Tongue (tissue), 1 donor: ENCODE measurements at regions not wholly inside any gene's neighbourhood (a gene's known extent, or its start where the extent isn't known, plus 50 kb on each side); places are given as distances from the start of the nearest gene placed in this dataset.

Experiments used
- DNase-seq: peaks from one replicate; pipeline ENCODE4 v3.0.0-alpha.2; 2015

- DNase-seq = no peak
These were observed 263.3 kb upstream of the KLF6 start for GRCh38 chr10:4048236-4048864.

GRCh38 chr10:4046712-4047354 lies 261.8 kb upstream of the KLF6 start:
- DNase-seq = no peak

GRCh38 chr10:4046030-4046429 lies 261.0 kb upstream of the KLF6 start:
- DNase-seq = no peak

DNA sequence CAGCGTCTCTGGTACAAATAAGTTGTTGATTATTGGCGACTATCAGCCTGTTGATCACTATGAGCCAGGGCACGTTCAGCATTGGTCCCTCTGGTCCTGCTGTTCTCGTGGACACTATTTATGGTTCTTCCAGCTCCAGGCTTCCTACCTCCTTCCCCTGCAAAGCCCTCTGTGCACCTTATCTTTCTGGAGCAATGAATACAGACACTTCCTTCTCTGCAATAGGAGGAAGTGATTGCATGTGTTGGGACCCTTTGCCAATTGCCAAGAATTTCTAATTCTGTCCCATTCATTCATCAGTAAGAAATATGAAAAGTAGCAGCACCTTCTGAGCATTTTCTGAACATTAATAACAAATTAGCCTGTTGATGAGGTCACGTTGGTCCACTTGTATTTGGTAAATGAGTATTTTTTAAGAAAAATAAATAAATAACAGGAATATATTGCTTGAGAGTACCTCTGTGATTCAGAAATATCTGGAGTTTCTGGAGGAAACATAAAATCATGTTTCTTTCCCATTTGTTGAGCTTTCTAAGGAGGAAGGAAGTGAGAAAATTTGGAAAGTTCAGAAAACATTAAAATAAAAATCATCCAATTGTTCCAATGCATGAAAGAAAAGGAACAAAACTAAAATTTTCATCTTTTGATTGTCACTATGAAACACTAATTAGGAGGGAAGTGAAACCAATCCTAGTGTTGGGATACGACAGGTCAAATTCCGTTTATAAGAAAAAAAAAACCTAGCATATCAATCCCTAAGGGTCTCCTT lies 259.1 kb upstream of the KLF6 start:
- no peak for DNase-seq

GRCh38 chr10:4041635-4042034 lies 256.6 kb upstream of the KLF6 start:
- DNase-seq = no peak

DNA sequence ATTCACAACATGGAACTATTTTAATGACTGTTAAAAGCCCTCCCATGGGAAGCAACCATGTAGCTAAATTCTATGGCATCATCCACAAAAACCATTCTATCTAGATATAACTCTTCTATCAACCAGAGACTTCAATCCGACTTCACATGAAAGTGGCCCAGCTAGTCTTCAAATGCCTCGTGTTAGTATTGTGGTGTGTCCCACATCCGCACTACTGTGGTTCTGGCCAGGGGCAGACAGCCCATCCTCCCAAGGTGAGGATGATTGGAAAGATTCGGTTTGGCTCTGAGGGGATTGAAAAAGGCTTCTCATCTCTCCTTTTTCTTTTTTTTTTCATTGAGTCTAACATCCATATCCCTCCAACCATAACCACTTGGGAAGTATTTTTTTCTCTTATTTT lies 253.0 kb upstream of the KLF6 start:
- no peak for DNase-seq

GRCh38 chr10:4035599-4035945 lies 250.6 kb upstream of the KLF6 start:
- DNase-seq = no peak

DNA sequence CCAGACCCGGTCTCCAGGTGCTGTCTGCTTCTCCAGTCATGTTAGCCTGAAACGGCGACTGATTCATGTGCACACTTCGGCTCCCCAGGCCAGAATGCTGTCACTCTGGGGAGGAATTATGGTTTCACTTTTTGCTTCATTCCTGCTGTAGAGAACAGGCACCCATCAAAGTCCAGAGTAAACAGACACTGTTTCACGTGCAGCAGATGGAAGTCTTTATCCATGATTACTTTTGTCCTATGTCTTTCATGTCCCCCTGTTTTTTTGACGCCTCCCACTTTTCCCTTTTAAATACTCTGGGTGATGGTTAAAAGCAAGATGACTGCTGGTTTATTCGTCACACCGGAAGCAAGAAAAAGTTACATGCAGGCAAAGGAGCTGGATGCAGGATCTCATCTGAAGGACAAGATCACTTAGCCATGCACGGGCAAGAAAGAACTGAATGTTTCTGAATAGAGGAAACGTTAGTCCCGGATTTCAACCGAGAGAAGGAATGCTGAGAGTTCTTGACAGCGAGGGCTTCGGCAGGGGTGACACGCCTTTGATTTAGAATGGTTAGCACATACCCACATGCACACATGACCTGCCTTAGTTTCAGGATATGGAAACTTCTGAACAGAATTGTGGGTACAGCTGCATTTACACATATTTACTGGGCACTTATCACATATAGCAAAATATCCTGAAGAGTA lies 250.0 kb upstream of the KLF6 start:
- peak; percentile 42 for DNase-seq

DNA sequence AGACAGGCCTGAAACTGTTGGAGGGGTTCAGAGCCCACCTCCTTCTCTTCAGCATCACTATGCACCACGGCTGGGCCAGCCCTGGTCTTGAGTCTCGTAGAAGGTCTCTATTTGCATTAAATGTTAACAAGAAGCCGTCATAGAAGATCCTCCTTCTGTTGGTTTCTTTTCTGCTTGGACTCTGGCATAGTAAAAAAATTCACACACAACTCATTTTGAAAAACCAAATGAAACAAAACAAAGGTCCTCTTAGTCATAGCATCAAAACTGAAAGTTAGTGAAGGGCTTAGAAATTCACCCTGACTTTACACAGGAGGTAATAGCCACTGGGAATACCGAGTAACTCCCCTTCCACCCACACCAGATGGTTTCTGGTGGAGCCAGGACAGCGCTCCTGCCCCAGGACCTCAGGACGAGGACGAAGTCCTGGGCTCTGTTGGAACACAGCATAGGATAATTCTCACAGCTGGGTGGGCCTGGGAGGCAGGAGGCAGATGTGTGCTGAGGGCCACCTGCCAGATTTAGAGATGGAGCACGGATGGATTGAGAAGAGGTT lies 248.4 kb upstream of the KLF6 start:
- no peak for DNase-seq

GRCh38 chr10:4029866-4030265 lies 244.9 kb upstream of the KLF6 start:
- DNase-seq = no peak

- no peak for DNase-seq
These were observed 244.0 kb upstream of the KLF6 start for GRCh38 chr10:4028854-4029583.

DNA sequence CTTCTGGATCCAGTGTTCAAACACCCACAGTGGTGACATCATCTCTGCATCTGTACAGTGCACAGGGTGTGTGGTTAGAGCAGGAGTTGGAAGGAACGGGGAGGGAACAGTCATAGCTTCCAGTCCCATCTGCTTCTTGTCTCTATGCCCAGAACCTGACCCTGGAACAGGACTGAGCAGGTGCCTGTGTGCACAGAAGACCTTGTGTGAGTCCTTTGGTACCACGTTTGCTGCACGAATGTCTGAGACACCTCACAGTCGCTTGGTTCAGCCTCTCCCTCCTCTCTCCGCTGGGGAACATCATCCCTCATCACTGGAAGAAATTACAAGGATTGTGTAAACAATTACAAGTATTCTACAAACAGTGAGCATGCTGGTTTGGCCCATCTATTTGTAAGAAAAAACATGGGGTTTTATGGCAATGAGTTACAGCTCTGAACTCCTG lies 243.0 kb upstream of the KLF6 start:
- no peak for DNase-seq

- no peak for DNase-seq
These were observed 240.3 kb upstream of the KLF6 start for GRCh38 chr10:4025339-4025738.

GRCh38 chr10:4024516-4025245 lies 239.7 kb upstream of the KLF6 start:
- no peak for DNase-seq

DNA sequence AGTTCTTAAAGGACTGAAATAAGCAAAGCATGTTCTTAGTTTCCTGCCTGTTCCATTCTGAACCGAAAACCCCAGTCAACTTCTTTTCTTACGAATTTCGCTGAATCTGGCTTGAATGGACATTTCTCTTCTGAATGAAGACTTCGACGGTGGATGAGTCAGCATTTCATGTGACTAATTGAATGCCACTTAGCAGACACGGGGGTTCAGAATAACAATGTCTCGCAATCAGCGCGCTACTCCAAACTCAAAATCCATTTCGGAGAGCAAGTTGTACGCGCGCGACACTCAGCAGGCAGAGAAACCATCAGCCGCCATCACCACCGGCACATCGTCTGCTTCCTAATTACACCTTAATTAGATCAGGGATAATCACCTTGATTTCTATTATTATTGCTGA lies 239.0 kb upstream of the KLF6 start:
- DNase-seq = no peak

- DNase-seq = no peak
These were observed 237.5 kb upstream of the KLF6 start for GRCh38 chr10:4022473-4022872.

DNA sequence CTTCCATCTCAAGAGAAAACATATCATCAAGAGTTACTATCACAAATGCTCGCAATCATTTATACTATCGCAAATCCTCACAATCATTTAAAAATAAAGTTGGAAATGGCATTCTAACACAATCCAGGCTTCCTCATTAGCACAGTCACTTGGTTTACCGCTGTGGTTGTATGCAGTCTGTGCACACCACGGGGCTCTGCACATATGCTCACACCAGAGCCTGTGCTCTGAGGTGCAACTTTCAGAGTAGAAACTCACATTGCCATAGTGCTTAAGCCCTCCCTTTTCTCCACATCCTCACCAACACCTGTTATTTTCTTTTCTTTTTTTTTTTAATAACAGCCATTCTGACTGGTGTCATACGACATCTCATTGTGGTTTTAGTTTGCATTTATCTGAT lies 235.6 kb upstream of the KLF6 start:
- DNase-seq = no peak

DNA sequence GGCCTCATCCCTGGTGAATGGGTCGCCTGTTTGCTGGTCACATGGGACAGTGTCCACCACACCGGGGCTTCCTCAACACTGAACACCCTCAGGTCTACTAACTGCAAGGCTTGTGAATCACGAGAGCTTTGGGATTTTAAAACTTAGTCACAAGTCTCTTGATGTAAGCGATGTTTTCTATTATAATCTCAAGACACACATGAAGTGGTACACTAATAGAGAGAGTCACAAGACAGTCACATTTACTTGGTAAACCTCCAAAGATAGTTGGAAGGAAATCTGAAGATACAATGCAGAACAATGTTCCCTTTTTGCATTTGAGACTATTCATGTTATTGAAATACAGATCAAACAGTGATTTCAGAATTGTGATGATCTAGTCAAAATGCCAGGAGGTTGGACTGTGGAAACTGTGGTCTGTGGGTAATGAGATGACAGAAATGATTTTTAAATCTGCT lies 233.1 kb upstream of the KLF6 start:
- no peak for DNase-seq

DNA sequence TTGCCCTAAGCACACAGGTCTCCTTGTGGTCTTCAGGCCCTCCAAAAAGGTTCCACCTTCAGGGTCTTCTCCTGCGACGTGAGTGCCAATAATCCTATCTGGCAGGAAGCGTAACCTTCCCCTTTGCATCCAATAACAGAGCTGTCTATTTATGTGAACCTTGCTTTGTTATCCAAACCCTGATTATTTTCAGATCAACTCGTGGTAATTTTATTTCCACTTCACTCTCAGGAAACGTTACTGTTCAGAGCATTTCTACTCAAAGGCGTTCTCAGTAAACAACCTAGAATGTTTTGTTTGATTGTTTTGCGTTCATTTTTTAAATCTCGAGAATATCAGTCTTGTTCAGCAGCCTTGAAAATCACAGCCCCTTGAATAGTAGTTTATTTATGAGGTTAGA lies 232.3 kb upstream of the KLF6 start:
- no peak for DNase-seq

GRCh38 chr10:4016214-4016740 lies 231.3 kb upstream of the KLF6 start:
- DNase-seq = no peak

DNA sequence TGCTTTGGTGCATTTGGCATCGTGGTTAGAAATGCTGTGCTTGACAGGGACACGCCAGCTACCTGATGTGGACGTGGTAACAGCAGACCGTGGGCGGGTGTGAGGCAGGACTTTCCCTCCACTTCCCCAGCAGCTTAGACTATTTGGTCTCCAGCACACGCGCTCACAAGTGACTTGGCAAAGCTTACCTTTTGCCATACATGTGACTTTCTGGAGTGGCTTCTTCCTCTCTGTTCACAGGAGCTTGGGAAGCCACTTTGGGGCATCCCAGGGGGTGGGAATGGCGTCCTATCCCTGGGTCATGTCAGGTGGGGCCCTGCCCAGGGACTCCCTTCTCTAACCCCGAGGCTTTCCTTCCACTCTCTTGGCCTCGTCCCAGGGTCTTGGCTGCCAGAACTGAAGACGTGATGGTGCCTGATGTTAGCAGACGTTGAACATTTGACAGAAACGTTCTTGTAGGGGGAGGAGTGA lies 228.7 kb upstream of the KLF6 start:
- DNase-seq = no peak
